ENCODE measurements at regions not wholly inside any gene's neighbourhood (a gene's known extent, or its start where the extent isn't known, plus 50 kb on each side); places are given as distances from the start of the nearest gene placed in this dataset.

- H3K4me1 ChIP-seq = no peaks in the 10 kb centered on the region
- intact Hi-C loops (cut with DNase I; ENCODE audit: low total_unique reads) = no loop called here
- TF ChIP-seq CTCF (IDR thresholded peaks at IDR 0.05) = no peak
- H3K27me3 ChIP-seq = no peaks in the 10 kb centered on the region
- H3K27ac ChIP-seq = no peak overlapping the region
- DNase-seq = no peak
- H3K9me3 ChIP-seq = peaks cover 0 to 13% (median 3%) of the 10 kb centered on the region in 3 donors
- H3K36me3 ChIP-seq = no peaks in the 10 kb centered on the region
- no peak overlapping the region for H3K4me3 ChIP-seq
Measured at GRCh38 chr16:76183647-76184046, 93.6 kb upstream of the CNTNAP4 start.

- DNase-seq = no peak
- intact Hi-C loops (cut with DNase I; ENCODE audit: low total_unique reads) = no loop called here
- peaks cover 0 to 13% (median 3%) of the 10 kb centered on the region in 3 donors for H3K9me3 ChIP-seq
- H3K4me1 ChIP-seq = no peaks in the 10 kb centered on the region
- TF ChIP-seq CTCF (IDR thresholded peaks at IDR 0.05) = no peak
- no peaks in the 10 kb centered on the region for H3K27me3 ChIP-seq
- no peak overlapping the region for H3K4me3 ChIP-seq
- H3K36me3 ChIP-seq = no peaks in the 10 kb centered on the region
- H3K27ac ChIP-seq = no peak overlapping the region
Measured at GRCh38 chr16:76190057-76190456, 87.1 kb upstream of the CNTNAP4 start.

GRCh38 chr16:76190480-76190879, 86.7 kb upstream of the CNTNAP4 start:
- no peaks in the 10 kb centered on the region for H3K4me1 ChIP-seq
- no peak for TF ChIP-seq CTCF (IDR thresholded peaks at IDR 0.05)
- H3K27ac ChIP-seq = no peak overlapping the region
- H3K9me3 ChIP-seq = peaks cover 0 to 13% (median 3%) of the 10 kb centered on the region in 3 donors
- intact Hi-C loops (cut with DNase I; ENCODE audit: low total_unique reads) = no loop called here
- no peak overlapping the region for H3K4me3 ChIP-seq
- no peaks in the 10 kb centered on the region for H3K36me3 ChIP-seq
- H3K27me3 ChIP-seq = no peaks in the 10 kb centered on the region
- DNase-seq = no peak

GRCh38 chr16:76193906-76194615, 83.1 kb upstream of the CNTNAP4 start:
- no peak for DNase-seq
- no peak overlapping the region for H3K4me3 ChIP-seq
- no peaks in the 10 kb centered on the region for H3K9me3 ChIP-seq
- H3K4me1 ChIP-seq = no peaks in the 10 kb centered on the region
- no peaks in the 10 kb centered on the region for H3K36me3 ChIP-seq
- no peak overlapping the region for H3K27ac ChIP-seq
- H3K27me3 ChIP-seq = no peaks in the 10 kb centered on the region
- intact Hi-C loops (cut with DNase I; ENCODE audit: low total_unique reads) = no loop called here
- TF ChIP-seq CTCF (IDR thresholded peaks at IDR 0.05) = no peak

- no peaks in the 10 kb centered on the region for H3K4me1 ChIP-seq
- no peak for TF ChIP-seq CTCF (IDR thresholded peaks at IDR 0.05)
- H3K36me3 ChIP-seq = no peaks in the 10 kb centered on the region
- no peak overlapping the region for H3K4me3 ChIP-seq
- H3K9me3 ChIP-seq = no peaks in the 10 kb centered on the region
- intact Hi-C loops (cut with DNase I; ENCODE audit: low total_unique reads) = no loop called here
- no peak for DNase-seq
- no peaks in the 10 kb centered on the region for H3K27me3 ChIP-seq
- no peak overlapping the region for H3K27ac ChIP-seq
Measured at GRCh38 chr16:76194616-76195015, 82.6 kb upstream of the CNTNAP4 start.

GRCh38 chr16:76195056-76195455, 82.1 kb upstream of the CNTNAP4 start:
- no peaks in the 10 kb centered on the region for H3K27me3 ChIP-seq

More at GRCh38 chr16:76195056-76195455, 82.1 kb upstream of the CNTNAP4 start:
- intact Hi-C loops (cut with DNase I; ENCODE audit: low total_unique reads) = no loop called here
- Histone ChIP-seq H3K27ac (no peak overlapping the region), H3K36me3 (no peaks in the 10 kb centered on the region), H3K4me1 (no peaks in the 10 kb centered on the region), H3K9me3 (no peaks in the 10 kb centered on the region), H3K4me3 (no peak overlapping the region)
- TF ChIP-seq CTCF (IDR thresholded peaks at IDR 0.05) = no peak
- no peak for DNase-seq

Data from tibial artery (tissue), 4 donors.